ENCODE measurements at regions not wholly inside any gene's neighbourhood (a gene's known extent, or its start where the extent isn't known, plus 50 kb on each side); places are given as distances from the start of the nearest gene placed in this dataset.
A peak's percentile ranks its signal among the peaks of the same experiment; 100 is the strongest.

GRCh38 chr18:32621034-32621433, 150.4 kb upstream of the GAREM1 start:
- DNase-seq (ENCODE audit: low read depth): no peak

- no peak for DNase-seq (ENCODE audit: low read depth)
These were observed 147.9 kb upstream of the GAREM1 start for GRCh38 chr18:32618546-32618945.

GRCh38 chr18:32613821-32614220, 143.1 kb upstream of the GAREM1 start:
- no peak for DNase-seq (ENCODE audit: low read depth)

GRCh38 chr18:32612651-32613050, 142.0 kb upstream of the GAREM1 start:
- DNase-seq (ENCODE audit: low read depth): no peak

GRCh38 chr18:32610176-32610575, 139.5 kb upstream of the GAREM1 start:
- DNase-seq (ENCODE audit: low read depth): no peak

GRCh38 chr18:32607816-32608215, 137.1 kb upstream of the GAREM1 start:
- no peak for DNase-seq (ENCODE audit: low read depth)

- no peak for DNase-seq (ENCODE audit: low read depth)
These were observed 127.5 kb upstream of the GAREM1 start for GRCh38 chr18:32598144-32598543.

GRCh38 chr18:32596501-32596900, 125.8 kb upstream of the GAREM1 start:
- no peak for DNase-seq (ENCODE audit: low read depth)

- DNase-seq (ENCODE audit: low read depth): no peak
These were observed 125.2 kb upstream of the GAREM1 start for GRCh38 chr18:32595832-32596231.

GRCh38 chr18:32588191-32588590, 117.5 kb upstream of the GAREM1 start:
- DNase-seq (ENCODE audit: low read depth): no peak

GRCh38 chr18:32583431-32583830, 112.7 kb upstream of the GAREM1 start:
- DNase-seq (ENCODE audit: low read depth): no peak

- DNase-seq (ENCODE audit: low read depth): no peak
These were observed 111.8 kb upstream of the GAREM1 start for GRCh38 chr18:32582455-32582854.

- DNase-seq (ENCODE audit: low read depth): no peak
These were observed 106.9 kb upstream of the GAREM1 start for GRCh38 chr18:32577561-32577960.

- DNase-seq (ENCODE audit: low read depth): no peak
These were observed 105.7 kb upstream of the GAREM1 start for GRCh38 chr18:32576296-32576916.

GRCh38 chr18:32566960-32567359, 96.3 kb upstream of the GAREM1 start:
- no peak for DNase-seq (ENCODE audit: low read depth)

GRCh38 chr18:32553640-32554365, 83.1 kb upstream of the GAREM1 start:
- no peak for DNase-seq (ENCODE audit: low read depth)

- no peak for DNase-seq (ENCODE audit: low read depth)
These were observed 82.5 kb upstream of the GAREM1 start for GRCh38 chr18:32553174-32553573.

GRCh38 chr18:32552421-32553030, 81.8 kb upstream of the GAREM1 start:
- peak; percentile 19 for DNase-seq (ENCODE audit: low read depth)

GRCh38 chr18:32550963-32551362, 80.3 kb upstream of the GAREM1 start:
- DNase-seq (ENCODE audit: low read depth): no peak

- DNase-seq (ENCODE audit: low read depth): peak; percentile 11
These were observed 78.8 kb upstream of the GAREM1 start for GRCh38 chr18:32549248-32550110.

GRCh38 chr18:32548688-32549087, 78.0 kb upstream of the GAREM1 start:
- DNase-seq (ENCODE audit: low read depth): no peak

GRCh38 chr18:32545631-32546030, 74.9 kb upstream of the GAREM1 start:
- DNase-seq (ENCODE audit: low read depth): no peak

- no peak for DNase-seq (ENCODE audit: low read depth)
These were observed 73.4 kb upstream of the GAREM1 start for GRCh38 chr18:32544088-32544487.

All from stimulated activated CD8-positive, alpha-beta memory T cell treated with anti-CD3 and anti-CD28 coated beads, Interleukin-15, amount 100 ng/mL, for 1 hour (primary cell).